BE2C (cell line): ENCODE measurements at regions not wholly inside any gene's neighbourhood (a gene's known extent, or its start where the extent isn't known, plus 50 kb on each side); places are given as distances from the start of the nearest gene placed in this dataset.
"Not testable (repeated sequence)": the region's sequence is repeated elsewhere in the genome, so short reads cannot be mapped to it uniquely, and the experiment has no call there.

Source experiments
- DNase-seq: peaks from one replicate; pipeline ENCODE4 v3.0.0-alpha.2; 2020
- H3K27me3 ChIP-seq: fragments of 250-450 bp; sonication (Bioruptor Pico); 2 replicates; pipeline ENCODE4 v1.5.1; 2020; ENCODE audit warnings: mild to moderate bottlenecking
- H3K36me3 ChIP-seq: fragments of 250-450 bp; sonication (Bioruptor Pico); 2 replicates; pipeline ENCODE4 v1.5.1; 2020; ENCODE audit warnings: mild to moderate bottlenecking
- H3K4me1 ChIP-seq: fragments of 250-450 bp; sonication (Bioruptor Pico); 2 replicates; pipeline ENCODE4 v1.5.1; 2020
- H3K4me3 ChIP-seq: 2 replicates; pipeline ENCODE4 v1.5.1; 2011; ENCODE audit warnings: low read depth, low read length
- H3K9me3 ChIP-seq: fragments of 250-450 bp; sonication (Bioruptor Pico); 2 replicates; pipeline ENCODE4 v1.5.1; 2020
- TF ChIP-seq, protein P1 (sequence below): IDR thresholded peaks from 2 replicates; pipeline ENCODE4 v1.5.1; 2012; ENCODE audit warnings: mild to moderate bottlenecking, low read depth, low read length

- H3K4me3 ChIP-seq, H3K27me3 ChIP-seq, DNase-seq, H3K9me3 ChIP-seq, H3K4me1 ChIP-seq, H3K36me3 ChIP-seq: not testable (repeated sequence)
Observed at GRCh38 chr7:159335181-159335926, 190.7 kb upstream of the VIPR2 start.

DNA sequence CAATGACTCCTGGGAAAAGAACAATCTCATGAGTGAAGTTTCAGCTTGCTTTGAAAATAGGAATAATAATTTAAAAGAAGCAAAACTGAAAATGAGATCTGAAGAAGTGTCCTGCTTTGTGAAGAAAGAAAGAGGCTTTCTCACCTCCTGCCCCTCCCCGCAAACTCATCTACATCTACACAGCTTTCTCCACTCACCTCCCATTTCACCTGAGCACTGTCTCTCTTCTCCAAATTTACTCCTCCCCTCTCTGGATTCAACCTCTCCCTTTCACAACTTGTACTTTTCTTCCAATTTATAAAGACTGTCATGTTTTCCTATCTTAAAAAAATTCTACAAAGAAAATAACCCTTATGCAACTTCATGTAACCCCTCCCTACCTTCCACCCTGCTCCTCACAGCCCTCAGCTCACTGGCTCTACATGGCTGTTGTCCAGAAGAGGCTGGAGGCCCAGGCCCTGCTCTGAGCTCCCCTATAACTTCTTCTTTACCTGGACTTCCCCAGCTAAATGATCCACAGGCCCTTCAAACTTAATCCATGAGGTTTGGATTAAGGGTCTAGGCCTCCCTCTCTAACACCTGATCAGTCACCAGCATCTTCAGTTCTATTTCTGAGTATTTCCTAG, 188.3 kb upstream of the VIPR2 start:
- H3K4me3 ChIP-seq, DNase-seq, H3K9me3 ChIP-seq, H3K4me1 ChIP-seq, H3K27me3 ChIP-seq, H3K36me3 ChIP-seq: not testable (repeated sequence)

DNA sequence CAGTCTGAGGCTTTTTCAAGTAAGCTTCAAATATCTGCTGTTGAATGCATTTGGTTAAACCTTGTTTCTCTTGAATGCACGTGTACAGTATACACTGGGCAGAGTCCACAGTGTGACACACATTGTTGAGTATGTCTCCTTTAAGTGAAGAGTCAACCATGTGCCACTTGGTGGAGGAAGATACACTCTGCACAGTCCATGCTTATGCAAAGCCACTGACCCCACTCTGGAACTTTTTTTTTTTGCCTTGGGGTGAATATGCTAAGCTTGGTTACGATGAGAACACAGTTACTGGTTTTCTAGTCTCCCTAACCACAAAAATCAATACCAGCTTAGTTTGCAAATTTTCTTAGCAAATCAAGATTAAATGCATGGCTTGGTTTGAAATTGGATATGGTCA, 186.8 kb upstream of the VIPR2 start:
- Histone ChIP-seq H3K4me1 (no peaks in the 10 kb centered on the region), H3K27me3 (no peaks in the 10 kb centered on the region), H3K9me3 (no peaks in the 10 kb centered on the region), H3K36me3 (no peaks in the 10 kb centered on the region), H3K4me3 (no peak overlapping the region)
- TF ChIP-seq, protein P1, sequence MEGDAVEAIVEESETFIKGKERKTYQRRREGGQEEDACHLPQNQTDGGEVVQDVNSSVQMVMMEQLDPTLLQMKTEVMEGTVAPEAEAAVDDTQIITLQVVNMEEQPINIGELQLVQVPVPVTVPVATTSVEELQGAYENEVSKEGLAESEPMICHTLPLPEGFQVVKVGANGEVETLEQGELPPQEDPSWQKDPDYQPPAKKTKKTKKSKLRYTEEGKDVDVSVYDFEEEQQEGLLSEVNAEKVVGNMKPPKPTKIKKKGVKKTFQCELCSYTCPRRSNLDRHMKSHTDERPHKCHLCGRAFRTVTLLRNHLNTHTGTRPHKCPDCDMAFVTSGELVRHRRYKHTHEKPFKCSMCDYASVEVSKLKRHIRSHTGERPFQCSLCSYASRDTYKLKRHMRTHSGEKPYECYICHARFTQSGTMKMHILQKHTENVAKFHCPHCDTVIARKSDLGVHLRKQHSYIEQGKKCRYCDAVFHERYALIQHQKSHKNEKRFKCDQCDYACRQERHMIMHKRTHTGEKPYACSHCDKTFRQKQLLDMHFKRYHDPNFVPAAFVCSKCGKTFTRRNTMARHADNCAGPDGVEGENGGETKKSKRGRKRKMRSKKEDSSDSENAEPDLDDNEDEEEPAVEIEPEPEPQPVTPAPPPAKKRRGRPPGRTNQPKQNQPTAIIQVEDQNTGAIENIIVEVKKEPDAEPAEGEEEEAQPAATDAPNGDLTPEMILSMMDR, result no peak
- DNase-seq, result no peak

DNA sequence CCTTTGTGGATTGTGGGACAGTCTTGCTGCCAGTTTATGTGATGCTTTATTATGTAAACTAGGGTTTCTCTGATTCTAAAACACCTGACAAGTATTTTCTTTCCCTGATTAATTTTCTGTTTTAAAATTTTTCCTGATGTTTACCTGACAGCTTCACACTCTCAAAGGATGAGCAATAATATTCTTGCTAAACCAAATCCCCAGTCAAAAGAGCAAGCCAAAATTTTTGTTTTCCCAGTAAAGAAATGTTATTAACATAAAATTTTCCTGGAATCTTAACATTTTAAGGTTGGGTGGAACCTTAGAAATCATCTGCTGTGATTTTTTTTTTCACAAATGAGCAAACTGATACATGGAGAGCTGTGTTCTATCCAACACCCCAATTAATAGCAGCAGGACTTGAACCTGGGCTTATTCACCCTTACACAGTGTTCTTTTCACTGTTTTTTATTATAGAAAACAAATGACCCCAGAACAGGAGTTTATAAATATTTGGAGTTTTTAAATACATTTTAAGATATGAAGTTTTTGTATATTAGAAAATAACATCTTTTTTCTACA, 185.2 kb upstream of the VIPR2 start:
- no peak for DNase-seq
- Histone ChIP-seq H3K4me1 (no peaks in the 10 kb centered on the region), H3K4me3 (no peak overlapping the region), H3K9me3 (no peaks in the 10 kb centered on the region), H3K27me3 (no peaks in the 10 kb centered on the region), H3K36me3 (no peaks in the 10 kb centered on the region)
- TF ChIP-seq, protein P1, result no peak

DNA sequence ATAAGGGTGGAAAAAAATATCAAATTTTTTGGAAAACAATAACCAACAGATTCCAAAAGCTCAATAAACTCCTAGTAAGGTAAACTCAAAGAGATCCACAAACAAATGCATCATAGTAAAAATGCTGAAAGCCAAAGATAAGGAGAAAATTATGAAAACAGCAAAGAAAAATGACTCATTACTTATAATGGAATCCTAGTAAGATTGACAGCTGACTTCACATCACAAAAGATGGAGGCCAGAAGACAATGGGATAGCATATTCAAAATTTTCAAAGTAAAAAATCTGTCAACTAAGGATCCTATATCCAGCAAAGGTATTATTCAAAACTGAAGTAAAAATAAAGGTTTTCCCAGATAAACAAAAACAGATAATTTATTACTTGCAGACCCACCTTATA, 183.4 kb upstream of the VIPR2 start:
- Histone ChIP-seq H3K27me3 (no peaks in the 10 kb centered on the region), H3K4me3 (no peak overlapping the region), H3K36me3 (no peaks in the 10 kb centered on the region), H3K4me1 (no peaks in the 10 kb centered on the region), H3K9me3 (no peaks in the 10 kb centered on the region)
- TF ChIP-seq, protein P1, result no peak
- no peak for DNase-seq

GRCh38 chr7:159323359-159323758, 178.7 kb upstream of the VIPR2 start:
- TF ChIP-seq, protein P1, result no peak
- Histone ChIP-seq H3K4me1 (peaks cover 18% of the 10 kb centered on the region), H3K27me3 (no peaks in the 10 kb centered on the region), H3K36me3 (no peaks in the 10 kb centered on the region), H3K4me3 (no peak overlapping the region), H3K9me3 (no peaks in the 10 kb centered on the region)
- DNase-seq, result no peak

- Histone ChIP-seq H3K4me1 (peaks cover 30% of the 10 kb centered on the region), H3K36me3 (no peaks in the 10 kb centered on the region), H3K27me3 (no peaks in the 10 kb centered on the region), H3K9me3 (no peaks in the 10 kb centered on the region), H3K4me3 (no peak overlapping the region)
- no peak for DNase-seq
- TF ChIP-seq, protein P1, result no peak
Observed at GRCh38 chr7:159321278-159321677, 176.6 kb upstream of the VIPR2 start.
